Ovary (tissue), 7 donors: ENCODE measurements at regions not wholly inside any gene's neighbourhood (a gene's known extent, or its start where the extent isn't known, plus 50 kb on each side); places are given as distances from the start of the nearest gene placed in this dataset.

ENCODE experiments used
- DNase-seq, 5 donors: peaks; one replicate each; pipeline ENCODE4 v3.0.0-alpha.2; 2019 to 2020
- H3K27ac ChIP-seq, 2 donors: fragments of 200-600 bp; one replicate each; pipeline versions ENCODE4 v1.5.1 to v1.8.0; 2019 to 2022
- H3K27me3 ChIP-seq: fragments of 200-600 bp; one replicate; pipeline ENCODE4 v1.8.0; 2022
- H3K36me3 ChIP-seq: fragments of 200-600 bp; sonication (generic); one replicate; pipeline ENCODE4 v1.5.1; 2019
- H3K4me1 ChIP-seq: one replicate; pipeline ENCODE4 v1.8.1; 2013; ENCODE audit warnings: mild to moderate bottlenecking, moderate library complexity; ENCODE audit not compliant: insufficient read depth
- H3K4me3 ChIP-seq: fragments of 200-600 bp; sonication (generic); one replicate; pipeline ENCODE4 v1.5.1; 2017
- H3K9me3 ChIP-seq, 2 donors: fragments of 200-600 bp in 1 of 2; sonication (generic) in 1 of 2; one replicate each; pipeline versions ENCODE4 v1.5.1 to v1.8.1; 2013 to 2019; ENCODE audit warnings: mild to moderate bottlenecking in 1 of 2, moderate library complexity in 1 of 2
- EP300 ChIP-seq: sonication (generic); formaldehyde crosslinking; IDR thresholded peaks from one replicate; pipeline ENCODE4 v1.6.1; 2017; ENCODE audit warnings: antibody characterized with exemption
- POLR2A ChIP-seq: fragments of 450-650 bp; IDR thresholded peaks from one replicate; pipeline ENCODE4 v1.6.1; 2017; ENCODE audit warnings: antibody characterized with exemption, mild to moderate bottlenecking, moderate library complexity
- WGBS, 3 donors: extraction: QIAGEN DNeasy Blood & Tissue Kit in 1 of 3; methylation state at CpG; one replicate each; pipeline versions ENCODE4 v1.1.5 to v1.1.7; 2013 to 2017; 5-methylcytosine and 5-hydroxymethylcytosine counted together
- intact Hi-C, 4 donors: fragments of 100-400 bp; cut with DNase I; formaldehyde crosslinking; loops; one replicate each; pipeline versions ENCODE4 v1.11.0 to v1.15.1; 2022 to 2023
- TF ChIP-seq, protein P1 (sequence below), 3 donors: fragments of 450-650 bp in 2 of 3; fragments of 200-600 bp in 1 of 3; IDR thresholded peaks; one replicate each; pipeline versions ENCODE4 v1.5.1 to v1.8.0; 2016 to 2022; ENCODE audit warnings: antibody characterized with exemption in 3 of 3, mild to moderate bottlenecking in 1 of 3
- donor health status: DM: no; HTN: no; CAD: no; lungs with moderate emphysema.
- donor health status: DM: no; HTN: no; CAD: no.
- donor health status: Bipolar disorder and iron deficiency.
- donor health status: DM: no; HTN: no; CAD: no.
- donor health status: DM: yes; HTN: yes; CAD: no.

- WGBS, 3 donors: 68 to 75% (median 70%) methylated on average over 4 of the region's 4 CpGs
- Histone ChIP-seq H3K4me3 (no peak overlapping the region), H3K27ac (no peak overlapping the region), H3K27me3 (no peaks in the 10 kb centered on the region), H3K9me3 (no peaks in the 10 kb centered on the region), H3K36me3 (no peaks in the 10 kb centered on the region), H3K4me1 (no peaks in the 10 kb centered on the region)
- DNase-seq: no peak
- TF ChIP-seq, protein P1, sequence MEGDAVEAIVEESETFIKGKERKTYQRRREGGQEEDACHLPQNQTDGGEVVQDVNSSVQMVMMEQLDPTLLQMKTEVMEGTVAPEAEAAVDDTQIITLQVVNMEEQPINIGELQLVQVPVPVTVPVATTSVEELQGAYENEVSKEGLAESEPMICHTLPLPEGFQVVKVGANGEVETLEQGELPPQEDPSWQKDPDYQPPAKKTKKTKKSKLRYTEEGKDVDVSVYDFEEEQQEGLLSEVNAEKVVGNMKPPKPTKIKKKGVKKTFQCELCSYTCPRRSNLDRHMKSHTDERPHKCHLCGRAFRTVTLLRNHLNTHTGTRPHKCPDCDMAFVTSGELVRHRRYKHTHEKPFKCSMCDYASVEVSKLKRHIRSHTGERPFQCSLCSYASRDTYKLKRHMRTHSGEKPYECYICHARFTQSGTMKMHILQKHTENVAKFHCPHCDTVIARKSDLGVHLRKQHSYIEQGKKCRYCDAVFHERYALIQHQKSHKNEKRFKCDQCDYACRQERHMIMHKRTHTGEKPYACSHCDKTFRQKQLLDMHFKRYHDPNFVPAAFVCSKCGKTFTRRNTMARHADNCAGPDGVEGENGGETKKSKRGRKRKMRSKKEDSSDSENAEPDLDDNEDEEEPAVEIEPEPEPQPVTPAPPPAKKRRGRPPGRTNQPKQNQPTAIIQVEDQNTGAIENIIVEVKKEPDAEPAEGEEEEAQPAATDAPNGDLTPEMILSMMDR (IDR thresholded peaks at IDR 0.05): no peak
- TF ChIP-seq POLR2A (no peak), EP300 (no peak)
- intact Hi-C loops: no loop called here
These were observed 381.9 kb upstream of the MC4R start for GRCh38 chr18:60754413-60755009.

DNA sequence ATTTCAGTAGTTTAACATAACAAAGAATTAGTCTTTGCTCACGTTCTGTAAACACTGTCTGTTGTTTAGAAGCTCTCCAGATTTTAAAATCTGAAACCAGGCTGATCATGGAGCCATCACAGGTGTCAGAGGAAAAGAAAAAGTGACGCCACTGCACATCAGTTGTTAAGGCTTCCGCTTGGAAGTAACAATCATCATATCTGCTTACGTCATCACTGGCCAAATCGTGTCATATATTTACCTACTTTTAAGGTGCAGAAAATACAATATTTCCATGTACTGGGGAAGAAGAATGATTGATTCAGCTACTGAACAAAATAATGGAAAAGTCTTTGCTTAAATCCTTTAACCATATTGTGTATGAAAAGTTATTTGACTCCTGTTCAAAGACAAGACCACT, 382.6 kb upstream of the MC4R start:
- H3K9me3 ChIP-seq: no peaks in the 10 kb centered on the region
- H3K4me1 ChIP-seq: no peaks in the 10 kb centered on the region
- no peaks in the 10 kb centered on the region for H3K36me3 ChIP-seq
- WGBS, 3 donors: 66 to 74% (median 73%) methylated on average over 5 of the region's 5 CpGs
- no peak overlapping the region for H3K4me3 ChIP-seq
- no peak overlapping the region for H3K27ac ChIP-seq
- no peak for DNase-seq
- TF ChIP-seq, protein P1 (IDR thresholded peaks at IDR 0.05): no peak
- no peak for TF ChIP-seq EP300
- TF ChIP-seq POLR2A: no peak
- intact Hi-C loops: no loop called here
- no peaks in the 10 kb centered on the region for H3K27me3 ChIP-seq

DNA sequence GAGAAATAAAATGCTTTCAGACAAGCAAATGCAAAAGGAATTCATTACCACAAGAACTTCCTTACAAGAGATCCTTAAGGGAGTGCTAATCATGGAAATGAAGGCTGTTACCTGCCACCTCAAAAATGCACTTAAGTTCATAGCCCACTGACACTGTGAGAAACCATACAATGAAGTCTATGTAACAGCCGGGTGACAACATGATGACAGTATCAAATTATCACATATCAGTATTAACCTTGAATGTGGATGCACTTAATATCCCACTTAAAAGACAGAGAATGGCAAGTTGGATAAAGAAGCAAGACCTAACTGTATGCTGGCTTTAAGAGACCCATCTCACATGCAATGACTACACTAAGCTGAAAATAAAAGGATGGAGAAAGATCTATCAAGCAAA, 403.4 kb upstream of the MC4R start:
- no peak for DNase-seq
- no peaks in the 10 kb centered on the region for H3K36me3 ChIP-seq
- no peak overlapping the region for H3K27ac ChIP-seq
- H3K4me1 ChIP-seq: no peaks in the 10 kb centered on the region
- intact Hi-C loops: no loop called here
- 31 to 96% (median 93%) methylated on average over 1 of the region's 1 CpG for WGBS, 3 donors
- TF ChIP-seq POLR2A: no peak
- TF ChIP-seq, protein P1 (IDR thresholded peaks at IDR 0.05): no peak
- TF ChIP-seq EP300: no peak
- no peaks in the 10 kb centered on the region for H3K27me3 ChIP-seq
- no peaks in the 10 kb centered on the region for H3K9me3 ChIP-seq
- H3K4me3 ChIP-seq: no peak overlapping the region

- WGBS, 3 donors: 65 to 85% (median 75%) methylated on average over 1 of the region's 1 CpG
These were observed 411.6 kb upstream of the MC4R start for GRCh38 chr18:60784161-60784560.

More at GRCh38 chr18:60784161-60784560, 411.6 kb upstream of the MC4R start:
- no peaks in the 10 kb centered on the region for H3K9me3 ChIP-seq
- H3K4me3 ChIP-seq: no peak overlapping the region
- H3K4me1 ChIP-seq: no peaks in the 10 kb centered on the region
- no peaks in the 10 kb centered on the region for H3K27me3 ChIP-seq
- no peak for DNase-seq
- no peaks in the 10 kb centered on the region for H3K36me3 ChIP-seq
- H3K27ac ChIP-seq: no peak overlapping the region
- intact Hi-C loops: no loop called here
- TF ChIP-seq, protein P1 (IDR thresholded peaks at IDR 0.05): no peak
- no peak for TF ChIP-seq EP300
- TF ChIP-seq POLR2A: no peak
